H9 (cell line): ENCODE measurements at regions not wholly inside any gene's neighbourhood (a gene's known extent, or its start where the extent isn't known, plus 50 kb on each side); places are given as distances from the start of the nearest gene placed in this dataset.

Source experiments
- DNase-seq: peaks from one replicate; pipeline ENCODE4 v3.0.0-alpha.2; 2017
- H2AFZ ChIP-seq: one replicate; pipeline ENCODE4 v1.6.1; 2013; ENCODE audit warnings: mild to moderate bottlenecking, low read length, control low read depth, moderate library complexity
- H2AK5ac ChIP-seq: 2 replicates; pipeline ENCODE4 v1.6.1; 2013; ENCODE audit warnings: low read length, control low read depth, mixed read lengths; ENCODE audit not compliant: insufficient read length
- H2BK120ac ChIP-seq: one replicate; pipeline ENCODE4 v1.6.1; 2013; ENCODE audit warnings: low read depth, mild to moderate bottlenecking, low read length, control low read depth, inconsistent platforms; ENCODE audit not compliant: poor library complexity, severe bottlenecking
- H2BK12ac ChIP-seq: 2 replicates; pipeline ENCODE4 v1.6.1; 2013; ENCODE audit warnings: low read length, control low read depth, mixed read lengths, low read depth; ENCODE audit not compliant: insufficient read length
- H2BK15ac ChIP-seq: 2 replicates; pipeline ENCODE4 v1.6.1; 2013; ENCODE audit warnings: low read depth, low read length, control low read depth
- H2BK20ac ChIP-seq: one replicate; pipeline ENCODE4 v1.6.1; 2013; ENCODE audit warnings: low read depth, mild to moderate bottlenecking, low read length, control low read depth, inconsistent platforms; ENCODE audit not compliant: poor library complexity, severe bottlenecking
- H2BK5ac ChIP-seq: 2 replicates; pipeline ENCODE4 v1.6.1; 2013; ENCODE audit warnings: low read length, control low read depth, mixed read lengths; ENCODE audit not compliant: insufficient read length
- H3K14ac ChIP-seq: 2 replicates; pipeline ENCODE4 v1.6.1; 2013; ENCODE audit warnings: low read length, control low read depth; ENCODE audit not compliant: insufficient read depth
- H3K18ac ChIP-seq: 2 replicates; pipeline ENCODE4 v1.6.1; 2013; ENCODE audit warnings: low read depth, mild to moderate bottlenecking, mixed read lengths, low read length, control low read depth; ENCODE audit not compliant: insufficient read length
- H3K23ac ChIP-seq: 2 replicates; pipeline ENCODE4 v1.6.1; 2013; ENCODE audit warnings: low read length, control low read depth, mixed read lengths, low read depth; ENCODE audit not compliant: insufficient read length
- H3K23me2 ChIP-seq: 2 replicates; pipeline ENCODE4 v1.6.1; 2013; ENCODE audit warnings: low read depth, mild to moderate bottlenecking, mixed read lengths, low read length, control low read depth; ENCODE audit not compliant: insufficient read length, poor library complexity, severe bottlenecking
- H3K27ac ChIP-seq: 2 replicates; pipeline ENCODE4 v1.5.1; 2013; ENCODE audit warnings: low read length, control low read depth, mixed read lengths, low read depth; ENCODE audit not compliant: insufficient read length
- H3K27me3 ChIP-seq: 2 replicates; pipeline ENCODE4 v1.6.1; 2013; ENCODE audit warnings: low read length, control low read depth, inconsistent platforms; ENCODE audit not compliant: insufficient read depth
- H3K4ac ChIP-seq: 2 replicates; pipeline ENCODE4 v1.6.1; 2013; ENCODE audit warnings: low read depth, mild to moderate bottlenecking, control low read depth, inconsistent platforms, low read length, moderate library complexity
- H3K4me1 ChIP-seq: 2 replicates; pipeline ENCODE4 v1.6.1; 2013; ENCODE audit warnings: low read length, control low read depth, inconsistent platforms; ENCODE audit not compliant: insufficient read depth
- H3K4me2 ChIP-seq: 2 replicates; pipeline ENCODE4 v1.6.1; 2013; ENCODE audit warnings: low read length, control low read depth, mixed read lengths; ENCODE audit not compliant: insufficient read length, insufficient read depth
- H3K56ac ChIP-seq: 2 replicates; pipeline ENCODE4 v1.6.1; 2013; ENCODE audit warnings: low read depth, mild to moderate bottlenecking, mixed read lengths, low read length, control low read depth; ENCODE audit not compliant: insufficient read length
- H3K79me1 ChIP-seq: 2 replicates; pipeline ENCODE4 v1.6.1; 2013; ENCODE audit warnings: low read depth, mild to moderate bottlenecking, moderate library complexity, low read length, control low read depth, inconsistent platforms; ENCODE audit not compliant: insufficient read depth, poor library complexity, severe bottlenecking
- H3K79me2 ChIP-seq: 2 replicates; pipeline ENCODE4 v1.6.1; 2013; ENCODE audit warnings: low read length, control low read depth, inconsistent platforms; ENCODE audit not compliant: insufficient read depth
- H3K9ac ChIP-seq: 2 replicates; pipeline ENCODE4 v1.6.1; 2013; ENCODE audit warnings: low read length, control low read depth, mixed read lengths; ENCODE audit not compliant: insufficient read length; ENCODE audit errors: extremely low read depth
- H3K9me3 ChIP-seq: one replicate; pipeline ENCODE4 v1.6.1; 2013; ENCODE audit warnings: low read depth, low read length, inconsistent platforms; ENCODE audit not compliant: control insufficient read depth
- H3T11ph ChIP-seq: one replicate; pipeline ENCODE4 v1.6.1; 2013; ENCODE audit warnings: mild to moderate bottlenecking, low read length, control low read depth, inconsistent platforms
- H4K20me1 ChIP-seq: one replicate; pipeline ENCODE4 v1.6.1; 2013; ENCODE audit not compliant: control insufficient read depth, insufficient read length, insufficient read depth
- H4K5ac ChIP-seq: 2 replicates; pipeline ENCODE4 v1.6.1; 2013; ENCODE audit warnings: low read depth, mild to moderate bottlenecking, mixed read lengths, low read length, control low read depth; ENCODE audit not compliant: insufficient read length
- H4K8ac ChIP-seq: replicated peaks from 2 replicates; pipeline ENCODE4 v1.6.1; 2013; ENCODE audit warnings: low read length, control low read depth, mixed read lengths, low read depth; ENCODE audit not compliant: insufficient read length
- H4K91ac ChIP-seq: 2 replicates; pipeline ENCODE4 v1.6.1; 2013; ENCODE audit warnings: low read depth, mild to moderate bottlenecking, moderate library complexity, mixed read lengths, low read length, control low read depth; ENCODE audit not compliant: insufficient read length
- H3K27ac Mint-ChIP-seq, 3 experiments: 2 replicates in 2 of 3; 3 replicates in 1 of 3; pipeline ENCODE4 v1.8.0; 2020 to 2021; ENCODE audit warnings: mixed read lengths in 3 of 3, mild to moderate bottlenecking in 1 of 3, moderate library complexity in 1 of 3
- H3K27me3 Mint-ChIP-seq: 2 replicates; pipeline ENCODE4 v1.8.0; 2021; ENCODE audit warnings: low read depth, mild to moderate bottlenecking, moderate library complexity, mixed read lengths
- H3K36me3 Mint-ChIP-seq, 3 experiments: 2 replicates in 2 of 3; 3 replicates in 1 of 3; pipeline ENCODE4 v1.8.0; 2020 to 2021; ENCODE audit warnings: low read depth in 3 of 3, mixed read lengths in 3 of 3; ENCODE audit not compliant: insufficient read depth in 1 of 3
- H3K4me1 Mint-ChIP-seq, 2 experiments: 2 replicates each; pipeline ENCODE4 v1.8.0; 2020; ENCODE audit warnings: mixed read lengths in 2 of 2
- H3K4me3 Mint-ChIP-seq, 2 experiments: 2 replicates in 1 of 2; 3 replicates in 1 of 2; pipeline ENCODE4 v1.8.0; 2020 to 2021; ENCODE audit warnings: mild to moderate bottlenecking in 2 of 2, mixed read lengths in 2 of 2, moderate library complexity in 1 of 2
- H3K9me3 Mint-ChIP-seq, 2 experiments: 2 replicates in 1 of 2; 3 replicates in 1 of 2; pipeline ENCODE4 v1.8.0; 2020; ENCODE audit warnings: mild to moderate bottlenecking in 2 of 2, mixed read lengths in 2 of 2, moderate library complexity in 1 of 2
- CTCF ChIP-seq: fragments of 200-600 bp; sonication (generic); conservative IDR thresholded peaks from 3 replicates; pipeline ENCODE4 v1.8.0; 2021; ENCODE audit warnings: antibody characterized with exemption, mild to moderate bottlenecking
- WGBS: extraction: QIAGEN DNeasy Blood & Tissue Kit; methylation state at CpG from one replicate; pipeline ENCODE4 v1.1.7; 2013; ENCODE audit warnings: missing lambda C conversion rate, low lambda C conversion rate, mixed read lengths; ENCODE audit not compliant: insufficient read length; ENCODE audit errors: extremely low coverage; 5-methylcytosine and 5-hydroxymethylcytosine counted together

GRCh38 chr9:25177858-25178257 lies 500.4 kb downstream of the TUSC1 start:
- no peak overlapping the region for H3K18ac ChIP-seq
- H3K79me2 ChIP-seq, result no peaks in the 10 kb centered on the region
- H4K8ac ChIP-seq, result no peak overlapping the region
- H3K27ac ChIP-seq, result no peak overlapping the region
- no peak overlapping the region for H2BK12ac ChIP-seq
- H3K23me2 ChIP-seq, result no peaks in the 10 kb centered on the region
- H4K5ac ChIP-seq, result no peak overlapping the region
- no peak overlapping the region for H2AK5ac ChIP-seq
- Mint-ChIP-seq H3K4me3 (no peak overlapping the region), H3K36me3 (peaks cover 3 to 29% (median 7%) of the 10 kb centered on the region in 3 experiments; a peak in 6 of 7 replicates), H3K27ac (peak overlapping the region in 1 of 3 experiments; percentile 74; a peak in 2 of 7 replicates), H3K4me1 (peaks cover 4 to 12% of the 10 kb centered on the region in 2 experiments), H3K9me3 (peaks cover 12 to 19% of the 10 kb centered on the region in 2 experiments), H3K27me3 (no peaks in the 10 kb centered on the region)
- H2BK15ac ChIP-seq, result no peak overlapping the region
- H2BK120ac ChIP-seq, result no peak overlapping the region
- no CpG with 5 or more reads among the region's 4 CpGs for WGBS
- H3K14ac ChIP-seq, result no peak overlapping the region
- no peak for TF ChIP-seq CTCF
- no peak overlapping the region for H2AFZ ChIP-seq
- H3K79me1 ChIP-seq, result no peaks in the 10 kb centered on the region
- no peak overlapping the region for H3K4me2 ChIP-seq
- no peak overlapping the region for H4K91ac ChIP-seq
- no peak overlapping the region for H3T11ph ChIP-seq
- H3K27me3 ChIP-seq, result no peaks in the 10 kb centered on the region
- no peak overlapping the region for H3K9ac ChIP-seq
- no peaks in the 10 kb centered on the region for H3K4me1 ChIP-seq
- H2BK20ac ChIP-seq, result no peak overlapping the region
- H3K4ac ChIP-seq, result no peak overlapping the region
- H4K20me1 ChIP-seq, result no peaks in the 10 kb centered on the region
- H3K23ac ChIP-seq, result no peak overlapping the region
- no peaks in the 10 kb centered on the region for H3K9me3 ChIP-seq
- no peak overlapping the region for H3K56ac ChIP-seq
- no peak for DNase-seq
- H2BK5ac ChIP-seq, result no peak overlapping the region
